ENCODE measurements at regions not wholly inside any gene's neighbourhood (a gene's known extent, or its start where the extent isn't known, plus 50 kb on each side); places are given as distances from the start of the nearest gene placed in this dataset.

DNA sequence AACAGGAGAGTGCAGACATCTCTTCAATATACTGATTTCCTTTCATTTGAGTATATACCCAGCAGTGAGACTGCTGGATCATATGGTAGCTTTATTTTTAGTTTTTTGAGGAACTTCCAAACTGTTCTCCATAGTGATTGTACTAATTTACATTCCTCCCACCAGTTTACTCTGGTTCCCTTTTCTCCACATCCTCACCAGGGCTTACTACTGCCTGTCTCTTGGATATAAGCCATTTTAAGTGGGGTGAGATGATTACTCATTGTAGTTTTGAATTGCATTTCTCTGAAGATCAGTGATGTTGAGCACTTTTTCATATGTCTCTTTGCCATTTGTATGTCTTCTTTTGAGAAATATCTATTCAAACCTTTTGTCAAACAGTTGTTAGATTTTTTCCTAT, 64.9 kb upstream of the HMGCLL1 start:
- FAIRE-seq (no peak), DNase-seq (ENCODE audit: low spot score) (no peak)

DNA sequence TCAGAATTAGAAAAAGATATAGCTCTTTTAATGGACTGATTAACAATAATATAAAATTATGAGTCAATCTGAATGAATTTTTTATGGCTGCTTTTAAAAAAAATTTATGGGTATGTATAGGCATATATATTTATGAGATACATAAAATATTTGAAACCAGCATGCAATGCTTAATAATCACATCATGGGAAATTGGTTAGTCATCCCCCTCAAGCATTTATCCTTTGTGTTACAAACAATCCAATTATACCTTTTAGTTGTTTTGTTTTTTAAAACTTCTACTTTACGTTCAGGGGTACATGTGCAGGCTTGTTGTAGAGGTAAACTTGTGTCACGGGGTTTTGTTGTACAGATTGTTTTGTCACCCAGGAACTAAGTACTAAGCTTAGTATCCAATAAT, 63.4 kb upstream of the HMGCLL1 start:
- DNase-seq (ENCODE audit: low spot score) (no peak), FAIRE-seq (no peak)

DNA sequence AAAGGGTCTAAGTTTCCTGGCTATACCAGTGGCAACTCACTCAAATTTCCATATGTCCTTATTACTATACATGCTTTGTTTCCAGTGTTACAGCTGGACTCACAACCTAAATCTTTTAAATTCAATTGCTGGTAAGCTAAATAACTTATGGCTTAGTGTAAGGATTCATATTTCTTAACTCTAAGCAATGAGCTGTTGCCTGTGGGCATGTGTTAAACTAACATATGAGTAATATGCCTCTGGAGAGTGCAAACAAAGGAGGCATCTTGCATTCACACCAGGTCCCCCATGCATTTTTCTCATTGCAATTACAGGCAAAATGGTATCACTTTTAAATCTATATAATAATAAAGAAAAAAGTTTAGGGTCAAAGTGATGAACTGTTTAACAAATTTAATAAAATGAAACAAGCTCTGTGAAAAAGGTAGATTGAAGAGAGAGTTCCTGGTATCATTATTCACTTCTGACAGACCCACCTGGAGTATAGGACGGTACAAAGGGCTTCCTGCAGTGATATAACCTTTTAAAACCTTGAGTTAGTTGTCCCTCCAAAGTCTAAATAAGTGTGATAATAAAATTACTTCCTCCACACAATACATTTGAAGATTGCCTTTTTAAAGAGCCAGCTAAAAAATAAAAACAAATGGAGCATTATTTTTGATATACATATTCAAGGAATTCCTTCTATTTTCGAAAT, 57.6 kb upstream of the HMGCLL1 start:
- DNase-seq (ENCODE audit: low spot score): no peak
- no peak for FAIRE-seq

DNA sequence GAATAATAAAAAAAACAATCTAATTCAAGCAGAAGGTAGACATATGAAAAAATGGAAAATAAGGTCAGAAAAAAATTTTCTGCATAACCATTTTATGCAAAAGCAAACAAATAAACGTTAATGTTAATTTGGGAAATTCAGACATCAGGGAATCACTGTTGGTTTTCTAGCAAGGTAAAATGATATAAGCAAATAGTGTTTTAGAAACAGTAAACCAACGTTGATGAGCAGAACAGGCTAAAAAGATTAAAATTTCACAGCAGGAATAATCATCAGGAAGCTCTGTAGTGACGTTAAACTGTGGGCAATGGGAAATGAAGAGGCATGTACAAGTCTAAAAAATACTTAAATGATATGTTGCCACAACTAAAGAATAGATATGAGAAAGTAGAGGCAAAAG, 54.5 kb upstream of the HMGCLL1 start:
- FAIRE-seq: no peak
- no peak for DNase-seq (ENCODE audit: low spot score)

DNA sequence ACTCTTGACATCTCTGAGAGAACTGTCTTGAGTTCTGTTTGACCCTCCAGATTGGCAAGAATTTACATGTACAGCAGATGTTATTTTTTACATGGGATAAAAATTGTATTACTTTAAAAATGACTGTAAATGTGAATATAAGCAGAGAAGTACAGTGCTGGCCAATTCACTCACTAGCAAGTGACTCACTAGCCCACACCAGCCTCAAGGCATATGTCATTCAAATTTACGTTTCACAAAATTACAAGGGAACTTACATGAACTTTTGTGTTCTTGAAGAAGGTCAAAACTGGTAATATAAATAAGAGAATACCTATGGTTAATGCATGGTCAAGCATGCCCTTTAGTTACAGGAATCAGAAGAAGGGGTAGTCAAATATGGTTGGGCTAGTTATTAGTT, 54.0 kb upstream of the HMGCLL1 start:
- FAIRE-seq (no peak), DNase-seq (ENCODE audit: low spot score) (no peak)
